ENCODE measurements at regions not wholly inside any gene's neighbourhood (a gene's known extent, or its start where the extent isn't known, plus 50 kb on each side); places are given as distances from the start of the nearest gene placed in this dataset.
"Not testable (repeated sequence)": the region's sequence is repeated elsewhere in the genome, so short reads cannot be mapped to it uniquely, and the experiment has no call there.

DNA sequence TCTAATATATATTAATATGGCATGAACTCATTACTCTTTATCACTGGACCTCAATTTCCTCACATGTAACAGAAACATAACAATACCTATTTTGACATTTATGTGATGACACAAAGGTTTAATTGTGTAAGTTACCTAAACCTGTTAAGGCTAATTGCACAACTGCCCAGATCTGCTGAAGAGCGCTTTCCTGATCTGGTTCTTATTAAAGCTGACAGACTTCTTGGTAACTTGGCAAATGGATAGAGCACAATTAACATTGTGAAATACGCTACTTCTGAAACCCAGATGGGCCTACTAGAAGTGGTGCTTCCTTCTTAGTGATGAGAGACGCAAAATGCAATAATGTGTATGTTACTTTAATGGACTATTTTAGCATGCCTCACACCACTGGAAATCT is 1767.2 kb upstream of the RAG2 start:
- no peak overlapping the region for H3K4me3 ChIP-seq (ENCODE audit: low read depth, low read length)
- TF ChIP-seq, protein P1, sequence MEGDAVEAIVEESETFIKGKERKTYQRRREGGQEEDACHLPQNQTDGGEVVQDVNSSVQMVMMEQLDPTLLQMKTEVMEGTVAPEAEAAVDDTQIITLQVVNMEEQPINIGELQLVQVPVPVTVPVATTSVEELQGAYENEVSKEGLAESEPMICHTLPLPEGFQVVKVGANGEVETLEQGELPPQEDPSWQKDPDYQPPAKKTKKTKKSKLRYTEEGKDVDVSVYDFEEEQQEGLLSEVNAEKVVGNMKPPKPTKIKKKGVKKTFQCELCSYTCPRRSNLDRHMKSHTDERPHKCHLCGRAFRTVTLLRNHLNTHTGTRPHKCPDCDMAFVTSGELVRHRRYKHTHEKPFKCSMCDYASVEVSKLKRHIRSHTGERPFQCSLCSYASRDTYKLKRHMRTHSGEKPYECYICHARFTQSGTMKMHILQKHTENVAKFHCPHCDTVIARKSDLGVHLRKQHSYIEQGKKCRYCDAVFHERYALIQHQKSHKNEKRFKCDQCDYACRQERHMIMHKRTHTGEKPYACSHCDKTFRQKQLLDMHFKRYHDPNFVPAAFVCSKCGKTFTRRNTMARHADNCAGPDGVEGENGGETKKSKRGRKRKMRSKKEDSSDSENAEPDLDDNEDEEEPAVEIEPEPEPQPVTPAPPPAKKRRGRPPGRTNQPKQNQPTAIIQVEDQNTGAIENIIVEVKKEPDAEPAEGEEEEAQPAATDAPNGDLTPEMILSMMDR (IDR thresholded peaks at IDR 0.05; ENCODE audit: low read depth, low read length) = no peak
- in situ Hi-C loops (cut with HindIII; ENCODE audit: low sequenced_read_pairs) = no loop called here
- no peak for DNase-seq (ENCODE audit: low read depth, low spot score)

DNA sequence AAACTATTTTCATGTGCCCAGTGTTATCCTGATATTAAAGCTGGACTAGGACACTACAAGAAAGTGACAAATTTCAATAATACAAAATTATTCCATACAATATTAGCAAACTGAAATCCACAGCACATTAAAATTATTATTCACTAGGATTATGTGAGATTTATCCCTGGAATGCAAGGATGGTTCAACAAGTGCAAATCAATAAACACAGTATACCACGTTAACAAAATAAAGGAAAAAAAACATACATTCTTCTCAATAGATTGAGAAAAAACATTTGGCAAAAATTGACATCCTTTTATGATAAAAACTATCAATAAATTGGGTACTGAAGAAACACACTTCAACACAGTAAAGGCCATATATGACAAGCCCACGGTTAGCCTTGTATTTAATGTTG is 1758.2 kb upstream of the RAG2 start:
- TF ChIP-seq, protein P1 (IDR thresholded peaks at IDR 0.05; ENCODE audit: low read depth, low read length) = no peak
- H3K4me3 ChIP-seq (ENCODE audit: low read depth, low read length) = no peak overlapping the region
- DNase-seq (ENCODE audit: low read depth, low spot score) = peak; percentile 10
- in situ Hi-C loops (cut with HindIII; ENCODE audit: low sequenced_read_pairs) = no loop called here

GRCh38 chr11:38345286-38345685 is 1747.2 kb upstream of the RAG2 start:
- TF ChIP-seq, protein P1 (IDR thresholded peaks at IDR 0.05; ENCODE audit: low read depth, low read length) = no peak
- peak; percentile 24 for DNase-seq (ENCODE audit: low read depth, low spot score)
- in situ Hi-C loops (cut with HindIII; ENCODE audit: low sequenced_read_pairs) = no loop called here
- H3K4me3 ChIP-seq (ENCODE audit: low read depth, low read length) = no peak overlapping the region

DNA sequence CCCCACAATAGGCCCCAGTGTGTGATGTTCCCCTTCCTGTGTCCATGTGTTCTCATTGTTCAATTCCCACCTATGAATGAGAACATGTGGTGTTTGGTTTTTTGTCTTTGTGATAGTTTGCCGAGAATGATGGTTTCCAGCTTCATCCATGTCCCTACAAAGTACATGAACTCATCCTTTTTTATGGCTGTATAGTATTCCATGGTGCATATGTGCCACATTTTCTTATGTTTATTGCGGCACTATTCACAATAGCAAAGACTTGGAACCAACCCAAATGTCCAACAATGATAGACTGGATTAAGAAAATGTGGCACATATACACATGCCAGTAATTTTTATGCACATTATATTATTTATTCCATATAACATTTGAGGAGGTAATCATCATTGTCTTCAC is 1743.6 kb upstream of the RAG2 start:
- in situ Hi-C loops (cut with HindIII; ENCODE audit: low sequenced_read_pairs); DNase-seq (ENCODE audit: low read depth, low spot score): not testable (repeated sequence)

DNA sequence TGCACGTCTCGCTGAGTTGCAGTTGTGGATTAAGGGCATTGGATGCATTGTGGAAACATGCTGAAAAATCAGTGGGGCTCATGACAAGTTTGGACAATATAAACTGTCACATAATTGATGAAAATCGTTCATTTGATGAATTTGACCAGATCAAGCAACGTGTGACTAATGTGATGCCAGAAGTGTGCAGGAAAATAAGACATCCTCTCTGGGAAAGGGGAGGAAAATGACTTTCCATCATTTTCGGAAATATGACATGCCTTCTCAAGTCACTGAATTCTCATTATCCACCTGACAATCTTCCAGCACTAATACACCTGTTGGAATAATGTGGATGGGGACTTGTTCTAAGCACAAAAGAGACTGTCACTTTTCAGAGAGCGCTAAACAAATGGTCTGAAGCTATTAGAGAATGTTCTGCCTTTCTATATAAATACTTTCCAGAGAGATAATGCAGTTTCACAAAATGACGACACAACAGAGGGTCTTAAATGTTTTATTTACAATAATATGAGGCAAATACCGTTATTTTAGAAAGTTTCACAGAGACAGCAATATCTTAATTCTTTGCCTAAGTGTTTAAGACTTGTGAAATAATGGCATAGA is 1741.9 kb upstream of the RAG2 start:
- TF ChIP-seq, protein P1 (IDR thresholded peaks at IDR 0.05; ENCODE audit: low read depth, low read length) = no peak
- in situ Hi-C loops (cut with HindIII; ENCODE audit: low sequenced_read_pairs) = no loop called here
- no peak overlapping the region for H3K4me3 ChIP-seq (ENCODE audit: low read depth, low read length)
- DNase-seq (ENCODE audit: low read depth, low spot score) = no peak

More for the DNA sequence above, 1743.6 kb upstream of the RAG2 start:
- H3K4me3 ChIP-seq (ENCODE audit: low read depth, low read length) = not testable (repeated sequence)

DNA sequence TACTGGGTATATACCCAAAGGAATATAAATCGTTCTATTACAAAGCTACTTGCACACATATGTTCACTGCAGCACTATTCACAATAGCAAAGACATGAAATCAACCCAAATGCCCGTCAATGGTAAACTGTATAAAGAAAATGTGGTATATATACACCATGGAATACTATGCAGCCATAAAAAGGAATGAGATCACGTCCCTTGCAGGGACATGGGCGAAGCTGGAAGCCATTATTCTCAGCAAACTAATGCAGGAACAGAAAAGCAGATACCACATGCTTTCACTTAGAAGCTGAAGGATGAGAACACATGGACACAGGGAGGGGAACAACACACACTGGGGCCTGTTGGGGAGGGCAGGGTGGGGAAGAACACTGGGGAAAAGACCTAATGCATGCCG is 1740.0 kb upstream of the RAG2 start:
- DNase-seq (ENCODE audit: low read depth, low spot score); in situ Hi-C loops (cut with HindIII; ENCODE audit: low sequenced_read_pairs); H3K4me3 ChIP-seq (ENCODE audit: low read depth, low read length): not testable (repeated sequence)

- H3K4me3 ChIP-seq (ENCODE audit: low read depth, low read length) = no peak overlapping the region
- DNase-seq (ENCODE audit: low read depth, low spot score) = peak; percentile 16
- in situ Hi-C loops (cut with HindIII; ENCODE audit: low sequenced_read_pairs) = no loop called here
- TF ChIP-seq, protein P1 (IDR thresholded peaks at IDR 0.05; ENCODE audit: low read depth, low read length) = no peak
Observed at GRCh38 chr11:38332046-38332445, 1734.0 kb upstream of the RAG2 start.

DNA sequence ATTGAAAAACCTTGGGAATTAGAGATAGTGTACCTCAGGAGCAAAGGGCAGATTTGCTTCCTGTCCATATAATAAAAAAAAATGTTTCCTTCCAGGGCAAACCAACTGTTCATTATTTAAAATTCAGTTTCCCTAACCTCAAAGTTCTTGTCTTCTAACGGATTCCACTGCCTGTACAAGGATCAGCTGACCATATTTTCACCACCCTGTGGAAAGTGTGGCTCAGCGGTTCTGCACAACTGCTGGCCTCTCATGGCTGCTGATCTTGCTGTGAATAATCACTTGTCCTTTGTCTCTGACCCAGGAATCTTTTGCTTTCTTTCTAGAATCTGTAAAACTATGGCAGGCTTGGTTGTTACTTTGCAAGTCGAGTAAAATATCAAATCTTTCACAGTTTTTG is 1732.5 kb upstream of the RAG2 start:
- TF ChIP-seq, protein P1 (IDR thresholded peaks at IDR 0.05; ENCODE audit: low read depth, low read length) = no peak
- no peak for DNase-seq (ENCODE audit: low read depth, low spot score)
- H3K4me3 ChIP-seq (ENCODE audit: low read depth, low read length) = no peak overlapping the region
- in situ Hi-C loops (cut with HindIII; ENCODE audit: low sequenced_read_pairs) = no loop called here
